ENCODE measurements at regions not wholly inside any gene's neighbourhood (a gene's known extent, or its start where the extent isn't known, plus 50 kb on each side); places are given as distances from the start of the nearest gene placed in this dataset.

DNA sequence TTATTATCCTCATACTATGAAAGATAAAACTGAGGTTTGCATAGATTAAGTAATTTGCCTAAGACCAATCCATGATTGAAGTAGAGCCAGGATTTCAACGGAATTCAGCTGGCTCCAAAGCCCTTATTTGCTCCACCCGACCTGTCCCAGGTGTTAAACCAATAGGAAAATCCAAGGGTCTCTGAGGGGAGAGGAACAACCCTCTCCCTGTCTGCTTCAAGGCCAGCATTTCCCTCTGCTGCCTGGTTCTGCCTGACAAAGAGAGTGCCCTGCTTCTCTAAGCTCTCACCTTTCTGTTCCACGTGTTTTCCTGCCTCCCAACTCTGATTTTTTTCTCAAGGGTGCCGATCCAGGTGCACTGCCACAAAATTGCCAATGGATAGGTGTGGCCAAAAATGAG lies 127.4 kb downstream of the UBE2U start:
- TF ChIP-seq, protein P1, sequence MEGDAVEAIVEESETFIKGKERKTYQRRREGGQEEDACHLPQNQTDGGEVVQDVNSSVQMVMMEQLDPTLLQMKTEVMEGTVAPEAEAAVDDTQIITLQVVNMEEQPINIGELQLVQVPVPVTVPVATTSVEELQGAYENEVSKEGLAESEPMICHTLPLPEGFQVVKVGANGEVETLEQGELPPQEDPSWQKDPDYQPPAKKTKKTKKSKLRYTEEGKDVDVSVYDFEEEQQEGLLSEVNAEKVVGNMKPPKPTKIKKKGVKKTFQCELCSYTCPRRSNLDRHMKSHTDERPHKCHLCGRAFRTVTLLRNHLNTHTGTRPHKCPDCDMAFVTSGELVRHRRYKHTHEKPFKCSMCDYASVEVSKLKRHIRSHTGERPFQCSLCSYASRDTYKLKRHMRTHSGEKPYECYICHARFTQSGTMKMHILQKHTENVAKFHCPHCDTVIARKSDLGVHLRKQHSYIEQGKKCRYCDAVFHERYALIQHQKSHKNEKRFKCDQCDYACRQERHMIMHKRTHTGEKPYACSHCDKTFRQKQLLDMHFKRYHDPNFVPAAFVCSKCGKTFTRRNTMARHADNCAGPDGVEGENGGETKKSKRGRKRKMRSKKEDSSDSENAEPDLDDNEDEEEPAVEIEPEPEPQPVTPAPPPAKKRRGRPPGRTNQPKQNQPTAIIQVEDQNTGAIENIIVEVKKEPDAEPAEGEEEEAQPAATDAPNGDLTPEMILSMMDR (IDR thresholded peaks at IDR 0.05), result no peak
- no peak for TF ChIP-seq EZH2 (IDR thresholded peaks at IDR 0.05; ENCODE audit: borderline replicate concordance, insufficient read depth, low read depth, low read length, poor library complexity, severe bottlenecking)
